CD1c-positive myeloid dendritic cell (primary cell): ENCODE measurements at regions not wholly inside any gene's neighbourhood (a gene's known extent, or its start where the extent isn't known, plus 50 kb on each side); places are given as distances from the start of the nearest gene placed in this dataset.

Experiments
- DNase-seq: peaks from one replicate; pipeline ENCODE4 v3.0.0-alpha.2; 2016; ENCODE audit errors: extremely low spot score

GRCh38 chr2:78941751-78942150 is 83.8 kb upstream of the REG3G start:
- no peak for DNase-seq

GRCh38 chr2:78963881-78964280 is 61.6 kb upstream of the REG3G start:
- DNase-seq = no peak

- DNase-seq = no peak
These were observed 58.2 kb upstream of the REG3G start for GRCh38 chr2:78967294-78967693.

GRCh38 chr2:78973630-78974029 is 51.9 kb upstream of the REG3G start:
- no peak for DNase-seq
